HG02642 (cell line): ENCODE measurements at regions not wholly inside any gene's neighbourhood (a gene's known extent, or its start where the extent isn't known, plus 50 kb on each side); places are given as distances from the start of the nearest gene placed in this dataset.

ENCODE experiments used
- ATAC-seq: cut with Tn5 transposase; IDR thresholded peaks from one replicate; pipeline ENCODE4 v1.9.1; 2021; ENCODE audit warnings: mild to moderate bottlenecking; ENCODE audit not compliant: unreplicated experiment, poor library complexity

- ATAC-seq, result no peak
These were observed 397.5 kb downstream of the HDGFL1 start for GRCh38 chr6:22966691-22967422.

DNA sequence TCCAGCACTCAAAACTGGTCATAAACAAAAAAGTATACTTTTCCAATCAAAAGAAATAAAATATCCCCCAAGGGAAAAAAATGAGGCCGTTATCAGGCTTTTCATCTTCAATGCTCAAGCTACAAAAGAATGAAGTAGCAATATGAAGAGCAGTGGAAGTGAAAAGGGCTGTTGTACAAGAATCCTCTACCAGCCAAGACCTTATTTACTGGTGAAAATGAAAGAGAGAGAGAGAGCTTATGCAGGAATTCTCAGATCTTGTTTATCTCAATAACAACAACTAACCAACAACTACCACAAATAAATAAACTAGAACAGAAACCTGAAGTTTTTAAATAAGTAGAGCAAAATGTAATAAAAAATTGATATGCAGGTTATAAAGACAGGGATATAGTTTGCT lies 400.6 kb downstream of the HDGFL1 start:
- ATAC-seq, result no peak

DNA sequence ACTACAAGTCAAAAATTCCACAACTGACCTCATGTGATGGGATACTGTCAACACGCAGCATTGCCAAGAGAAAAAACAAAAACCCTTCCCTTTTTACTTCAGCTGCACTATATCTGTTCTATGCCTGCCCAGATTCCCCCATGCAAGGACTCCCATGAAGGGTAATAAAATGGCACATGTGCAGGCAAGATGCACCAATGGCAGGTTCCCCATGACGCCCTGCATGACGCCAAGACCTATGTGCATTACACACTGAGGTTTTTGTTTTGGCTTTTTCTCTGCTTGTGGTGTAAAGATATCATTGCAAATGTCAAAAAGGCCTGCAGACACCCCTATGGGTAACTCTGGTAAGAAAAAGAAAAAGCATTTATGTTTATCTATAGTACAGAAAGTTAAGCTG lies 403.4 kb downstream of the HDGFL1 start:
- no peak for ATAC-seq

GRCh38 chr6:22975079-22975478 lies 405.7 kb downstream of the HDGFL1 start:
- no peak for ATAC-seq

GRCh38 chr6:22980446-22980845 lies 411.1 kb downstream of the HDGFL1 start:
- no peak for ATAC-seq

- ATAC-seq, result no peak
These were observed 432.8 kb downstream of the HDGFL1 start for GRCh38 chr6:23002044-23002619.

DNA sequence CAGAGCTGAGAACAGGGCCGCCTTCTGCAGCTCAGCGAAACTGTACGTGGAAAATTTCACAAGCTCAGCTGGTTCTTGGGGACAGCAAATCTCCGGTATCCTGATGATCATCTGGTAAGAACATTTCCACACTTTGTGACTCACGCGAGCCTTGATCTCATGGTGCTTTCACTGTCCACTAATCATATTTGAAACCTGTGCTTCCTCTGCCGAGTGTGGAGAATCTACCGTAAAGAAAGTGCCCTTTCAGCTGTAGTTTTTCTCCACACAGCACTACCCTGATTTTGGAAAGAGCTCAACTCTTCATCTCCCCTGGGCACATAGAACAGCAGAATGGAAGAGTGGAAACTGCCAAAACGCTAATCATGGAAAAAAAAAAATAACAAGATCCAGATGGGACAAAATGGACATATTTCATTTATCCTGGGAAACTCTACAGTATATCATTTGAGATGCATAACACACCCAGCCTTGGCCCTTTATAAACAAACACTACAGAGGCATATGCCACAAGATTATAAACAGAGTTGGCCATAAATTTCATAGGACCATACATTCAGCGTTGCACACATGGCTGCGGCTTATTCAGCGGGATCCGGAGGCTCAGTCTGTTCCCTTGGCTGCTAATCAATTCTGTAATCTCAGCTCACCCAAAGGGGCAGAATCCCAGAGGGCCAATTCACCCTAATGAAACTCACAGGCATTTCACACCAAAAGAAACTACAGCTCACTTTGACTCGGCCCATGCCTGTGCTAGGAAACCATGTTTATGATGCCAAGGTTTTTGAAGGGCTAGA lies 434.5 kb downstream of the HDGFL1 start:
- ATAC-seq, result no peak

- ATAC-seq, result no peak
These were observed 437.3 kb downstream of the HDGFL1 start for GRCh38 chr6:23006656-23007055.

DNA sequence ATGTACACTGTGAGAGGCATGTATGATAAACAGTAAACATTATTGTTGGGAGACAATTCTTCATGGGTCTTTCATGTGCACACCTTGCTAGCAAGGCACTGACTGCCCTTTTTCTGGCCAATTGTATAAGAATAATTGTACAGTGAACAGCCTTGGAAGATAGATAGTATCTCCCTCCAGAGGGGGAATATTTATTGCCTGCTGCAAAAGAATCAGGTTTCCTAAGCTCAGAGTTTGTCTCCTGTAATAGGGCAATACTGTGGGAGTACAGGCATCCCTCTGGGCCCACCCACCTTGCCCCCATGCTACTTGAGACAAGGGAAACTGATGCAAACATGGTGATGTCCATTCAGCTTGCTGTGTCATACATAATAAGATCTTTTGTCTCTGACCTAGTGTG lies 442.2 kb downstream of the HDGFL1 start:
- no peak for ATAC-seq

DNA sequence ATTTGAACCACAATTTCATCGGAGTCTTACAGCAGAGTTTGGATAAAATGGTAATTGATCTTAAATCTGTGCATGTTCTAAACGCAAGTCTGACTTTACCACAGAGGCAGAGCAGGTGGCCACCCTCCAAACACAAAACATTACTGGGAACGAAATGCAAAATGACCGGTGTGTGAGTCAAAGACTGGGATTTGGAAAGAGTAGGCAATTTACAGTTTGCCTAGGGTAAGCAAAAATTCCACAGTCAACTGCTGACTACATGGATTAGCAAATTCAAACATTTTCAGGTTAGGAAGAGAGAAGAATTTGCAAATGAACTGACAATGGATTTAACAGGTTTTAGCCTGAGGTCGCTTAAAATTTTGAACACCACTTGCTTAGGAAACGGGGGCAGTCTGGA lies 444.4 kb downstream of the HDGFL1 start:
- ATAC-seq, result no peak

- no peak for ATAC-seq
These were observed 447.3 kb downstream of the HDGFL1 start for GRCh38 chr6:23016696-23017095.

DNA sequence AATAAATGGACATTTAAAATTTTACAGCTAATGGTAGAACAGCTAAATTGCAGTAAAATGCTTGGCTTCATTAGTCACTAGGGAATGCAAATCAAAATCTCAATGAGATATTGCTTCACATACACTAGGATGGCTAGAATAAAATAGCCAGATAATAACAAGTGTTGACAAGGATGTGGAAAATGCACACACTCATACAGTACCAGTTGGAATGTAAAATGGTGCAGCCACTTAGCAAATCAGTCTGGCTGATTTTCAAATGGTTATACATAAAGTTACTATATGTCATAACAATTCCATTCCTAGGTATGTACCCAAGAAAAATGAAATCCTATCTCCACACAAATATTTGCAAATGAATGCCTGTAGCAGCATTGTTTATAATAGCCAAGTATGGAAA lies 452.1 kb downstream of the HDGFL1 start:
- ATAC-seq, result no peak

- no peak for ATAC-seq
These were observed 457.9 kb downstream of the HDGFL1 start for GRCh38 chr6:23027281-23027680.

DNA sequence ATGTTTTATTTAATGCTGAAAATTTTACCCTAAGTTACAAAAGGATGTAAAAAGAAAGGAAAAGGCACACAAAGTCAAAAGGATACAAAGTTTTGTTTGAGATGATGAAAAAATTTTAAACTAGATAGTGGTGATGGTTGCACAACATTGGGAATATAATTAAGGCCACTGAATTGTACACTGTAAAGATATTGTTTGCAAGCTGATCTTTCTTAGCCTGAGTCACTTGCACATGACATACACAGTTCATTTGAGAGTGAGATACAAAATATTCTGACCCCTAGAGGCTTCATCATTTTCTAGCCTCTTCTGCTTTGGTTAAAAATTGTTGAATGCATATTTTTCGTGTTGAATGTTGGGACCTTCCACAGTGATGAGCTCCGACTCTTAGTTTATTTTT lies 462.6 kb downstream of the HDGFL1 start:
- no peak for ATAC-seq

GRCh38 chr6:23034926-23035325 lies 465.6 kb downstream of the HDGFL1 start:
- no peak for ATAC-seq

- no peak for ATAC-seq
These were observed 467.1 kb downstream of the HDGFL1 start for GRCh38 chr6:23036406-23036983.

DNA sequence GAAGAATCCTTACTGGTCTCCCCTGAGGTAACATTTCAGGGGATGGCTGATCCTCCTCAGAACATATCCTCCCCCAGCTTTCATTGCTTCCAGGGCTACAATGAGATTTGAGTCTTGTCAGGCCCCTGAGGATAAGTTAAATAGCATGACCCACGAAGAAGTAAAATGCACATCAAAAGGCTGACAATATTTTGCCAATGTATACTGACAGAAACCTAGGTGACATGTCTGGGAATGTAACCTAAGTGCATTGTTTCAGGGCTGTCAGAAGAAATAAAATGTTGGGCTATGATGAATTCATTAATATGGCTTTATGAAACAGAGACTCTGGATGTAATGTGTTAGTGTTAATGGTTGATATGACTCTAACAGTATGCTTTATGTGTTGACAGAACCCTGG lies 471.5 kb downstream of the HDGFL1 start:
- ATAC-seq, result no peak

DNA sequence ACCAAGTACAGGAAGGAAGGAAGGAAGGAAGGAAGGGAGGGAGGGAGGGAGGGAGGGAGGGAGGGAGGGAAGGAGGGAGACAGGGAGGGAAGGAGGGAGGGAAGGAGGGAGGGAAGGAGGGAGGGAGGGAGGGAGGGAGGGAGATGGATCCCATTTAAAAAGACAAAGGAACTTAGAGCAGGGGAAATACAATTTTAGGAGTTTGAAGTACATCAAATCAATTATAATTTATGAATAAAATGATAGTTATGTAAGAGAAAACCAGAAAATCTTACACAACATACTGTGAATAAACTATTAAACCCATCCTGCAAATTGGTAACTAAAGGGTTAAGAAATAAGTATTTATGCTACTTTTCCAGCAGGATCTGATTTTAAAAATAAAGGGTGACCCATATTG lies 475.9 kb downstream of the HDGFL1 start:
- ATAC-seq, result no peak

- ATAC-seq, result no peak
These were observed 486.2 kb downstream of the HDGFL1 start for GRCh38 chr6:23055523-23055922.

DNA sequence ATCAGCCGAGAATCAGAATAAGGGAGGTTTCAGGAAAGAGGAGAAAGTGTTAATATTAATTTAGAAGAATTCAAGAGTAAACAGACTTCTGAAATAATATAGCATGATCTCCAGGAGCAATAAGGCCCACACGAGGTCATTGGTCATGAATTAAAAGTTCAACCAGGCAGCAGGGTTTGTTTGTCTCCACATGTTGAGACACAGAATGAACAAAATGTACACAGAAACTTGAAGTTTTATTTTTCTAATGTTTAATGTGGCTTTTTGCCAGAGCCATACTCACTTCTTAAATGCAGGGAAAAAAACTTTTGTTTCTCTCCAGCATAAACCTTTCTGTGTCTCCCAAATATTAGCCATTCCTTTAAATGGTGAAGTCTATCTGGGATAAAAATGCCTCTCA lies 504.5 kb downstream of the HDGFL1 start:
- no peak for ATAC-seq

- ATAC-seq, result no peak
These were observed 508.4 kb downstream of the HDGFL1 start for GRCh38 chr6:23077772-23078171.
